HG03571 (cell line): ENCODE measurements at regions not wholly inside any gene's neighbourhood (a gene's known extent, or its start where the extent isn't known, plus 50 kb on each side); places are given as distances from the start of the nearest gene placed in this dataset.
A peak's percentile ranks its signal among the peaks of the same experiment; 100 is the strongest.

Source experiments
- ATAC-seq: cut with Tn5 transposase; IDR thresholded peaks from one replicate; pipeline ENCODE4 v1.9.1; 2021; ENCODE audit not compliant: unreplicated experiment

DNA sequence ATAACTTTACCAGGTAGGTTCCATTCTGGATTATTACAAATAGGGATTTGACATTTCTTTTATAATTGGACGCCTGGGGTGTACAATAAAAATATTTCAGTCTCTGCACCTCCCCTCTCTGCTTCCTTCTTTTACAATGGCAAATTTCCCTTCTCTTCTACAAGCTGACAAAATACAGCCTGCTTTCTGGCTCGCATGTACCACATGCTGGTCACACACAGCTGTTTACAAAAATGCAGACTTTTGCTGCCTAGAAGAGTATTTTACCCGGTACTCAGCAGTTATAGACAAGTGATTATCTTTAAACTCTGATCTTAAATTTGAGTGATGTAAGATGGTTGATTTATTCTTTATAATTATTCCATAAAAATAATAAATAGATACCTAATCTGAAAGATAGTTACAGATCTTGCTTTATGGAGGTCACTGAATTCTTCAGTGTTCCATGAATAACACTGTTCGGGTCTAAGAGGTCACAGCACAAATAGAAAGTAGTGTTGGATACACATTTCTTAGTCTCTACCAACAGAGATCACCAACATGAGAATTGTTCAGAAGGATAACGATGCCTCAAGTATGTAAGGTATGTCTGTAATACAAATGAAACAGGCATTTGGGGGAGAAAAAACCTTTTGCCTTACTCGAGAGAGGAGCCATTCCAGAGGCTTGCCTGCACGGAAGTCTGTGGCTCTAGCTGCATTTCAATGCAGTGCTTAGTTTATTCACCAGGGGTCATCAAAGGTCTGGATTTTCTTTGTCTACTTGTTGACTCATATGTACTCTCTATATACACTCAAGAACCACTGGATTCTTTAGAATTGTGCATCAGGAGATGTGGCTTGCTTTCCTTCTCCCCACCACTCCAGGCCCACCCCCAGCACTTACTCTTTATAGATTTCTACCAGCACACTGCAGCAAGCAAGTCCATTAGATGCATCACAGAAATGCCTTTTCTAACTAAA is 206.6 kb upstream of the RFX3 start:
- ATAC-seq = peak; percentile 81

DNA sequence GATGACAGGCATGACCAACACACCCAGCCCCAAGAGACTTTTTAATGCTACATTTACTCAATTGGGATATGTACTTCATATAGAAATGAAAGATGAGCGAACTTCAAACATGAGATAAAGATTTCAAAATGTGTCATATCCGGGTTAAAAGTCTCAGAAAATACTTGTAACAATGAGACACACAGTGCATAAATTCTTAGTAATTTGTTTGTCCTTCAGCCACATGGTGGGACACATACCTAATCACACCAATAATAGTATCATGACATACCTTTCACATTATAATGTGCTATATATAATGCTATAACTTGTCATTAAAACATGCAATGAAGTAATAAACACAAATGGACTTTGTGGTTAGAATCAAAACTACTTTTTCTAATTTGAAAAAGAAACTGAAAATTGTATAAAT is 204.7 kb upstream of the RFX3 start:
- peak; percentile 48 for ATAC-seq

DNA sequence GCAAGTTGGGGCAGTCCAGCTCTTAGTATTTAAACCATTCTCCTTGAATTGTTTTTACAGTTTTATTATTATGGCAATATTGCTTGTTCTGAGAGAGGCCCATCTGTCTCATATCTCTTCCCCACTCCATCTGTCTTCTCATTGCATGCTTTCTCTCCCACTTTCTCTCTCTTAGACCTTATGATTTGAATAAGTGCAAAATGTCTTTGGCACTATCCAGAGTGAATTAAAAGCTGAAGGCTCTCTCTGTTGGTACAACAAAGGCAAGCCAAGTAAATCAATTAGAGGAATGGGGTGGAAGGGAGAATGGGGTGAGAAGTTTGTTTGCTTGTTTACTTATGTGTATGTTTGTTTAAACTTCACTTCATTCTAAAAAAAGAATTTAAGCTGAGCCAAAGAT is 195.3 kb upstream of the RFX3 start:
- no peak for ATAC-seq

DNA sequence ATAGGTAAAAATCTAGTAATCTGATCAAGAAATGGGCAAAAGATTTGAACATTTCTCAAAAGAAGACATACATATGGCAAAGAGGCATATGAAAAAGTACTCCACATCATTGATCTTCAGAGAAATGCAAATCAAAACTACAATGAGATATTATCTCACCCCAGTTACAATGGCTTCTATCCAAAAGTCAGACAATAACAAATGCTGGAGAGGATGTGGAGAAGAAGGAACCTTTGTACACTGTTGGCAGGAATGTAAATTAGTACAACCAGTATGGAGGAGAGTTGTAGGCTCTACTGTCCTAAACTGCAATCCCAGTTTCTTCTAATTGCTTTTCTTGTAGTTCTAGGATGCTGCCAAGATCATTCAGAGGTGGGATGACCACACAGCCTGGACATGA is 193.5 kb upstream of the RFX3 start:
- no peak for ATAC-seq

DNA sequence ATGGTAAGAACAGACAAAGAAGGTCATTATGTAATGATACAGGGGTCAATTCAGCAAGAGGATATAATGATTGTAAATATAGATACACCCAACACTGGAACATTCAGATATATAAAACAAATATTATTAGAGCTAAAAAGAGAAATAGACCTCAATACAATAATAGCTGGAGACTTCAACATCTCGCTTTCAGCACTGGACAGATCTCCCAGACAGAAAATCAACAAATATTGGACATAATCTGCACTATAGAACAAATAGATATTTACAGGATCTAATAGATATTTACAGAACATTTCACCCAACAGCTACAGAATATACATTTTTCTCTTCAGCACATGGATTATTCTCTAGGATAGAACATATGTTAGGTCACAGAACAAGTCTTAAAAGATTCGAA is 190.6 kb upstream of the RFX3 start:
- ATAC-seq = no peak

DNA sequence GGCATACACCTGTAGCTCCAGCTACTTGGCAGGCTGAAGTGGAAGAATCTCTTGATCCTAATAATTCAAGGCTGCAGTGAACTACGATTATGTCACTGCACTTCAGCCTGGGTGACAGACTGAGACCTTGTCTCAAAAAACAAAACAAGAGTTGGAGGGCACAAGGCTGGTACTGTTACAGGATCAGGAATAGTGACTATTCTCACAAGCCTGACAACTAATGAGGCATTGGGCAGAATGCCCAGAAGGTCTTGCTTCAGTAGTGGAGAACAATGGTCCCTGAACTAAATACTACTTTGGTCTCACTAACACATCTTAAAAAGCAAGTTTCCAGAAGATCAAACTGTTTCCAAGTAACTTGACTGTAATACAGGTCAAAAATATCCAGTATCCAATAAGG is 182.9 kb upstream of the RFX3 start:
- ATAC-seq = no peak

DNA sequence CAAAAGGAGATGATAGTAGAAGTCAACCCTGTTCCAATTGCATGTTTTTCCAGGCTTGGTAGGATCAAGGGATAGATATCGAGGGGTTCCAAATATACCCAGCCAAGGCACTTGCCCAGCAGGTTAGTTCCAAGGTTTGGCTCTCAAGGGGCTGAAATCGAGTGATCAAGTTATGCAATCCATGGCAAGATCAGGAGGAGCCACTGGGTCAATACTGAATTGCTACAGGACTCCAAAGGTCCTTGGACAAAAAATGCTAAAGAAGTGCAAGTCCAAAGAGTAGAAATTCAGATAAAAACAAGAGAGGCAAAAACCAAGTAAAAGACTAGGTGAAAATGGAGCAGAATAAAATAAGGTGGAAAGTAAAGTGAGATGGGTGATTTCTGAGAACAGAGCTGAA is 179.1 kb upstream of the RFX3 start:
- no peak for ATAC-seq

DNA sequence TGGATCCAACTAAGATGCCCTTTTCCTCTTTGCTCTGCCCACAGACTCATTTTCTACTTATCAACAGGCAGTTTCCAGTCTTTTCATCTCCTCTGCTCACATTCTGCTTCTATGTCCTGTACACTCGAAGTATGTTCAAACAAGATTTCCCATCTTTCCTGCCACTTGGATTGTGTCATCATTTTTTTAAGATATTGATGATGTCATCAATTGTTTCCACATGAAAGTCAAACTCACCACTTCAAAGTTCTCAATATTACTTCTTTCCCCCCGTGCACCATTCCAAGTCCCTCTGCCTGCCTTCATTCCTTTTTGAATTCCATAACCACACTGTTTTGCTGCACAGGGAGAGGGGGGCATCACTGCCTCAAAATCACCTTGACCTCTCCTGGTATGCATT is 175.0 kb upstream of the RFX3 start:
- no peak for ATAC-seq

DNA sequence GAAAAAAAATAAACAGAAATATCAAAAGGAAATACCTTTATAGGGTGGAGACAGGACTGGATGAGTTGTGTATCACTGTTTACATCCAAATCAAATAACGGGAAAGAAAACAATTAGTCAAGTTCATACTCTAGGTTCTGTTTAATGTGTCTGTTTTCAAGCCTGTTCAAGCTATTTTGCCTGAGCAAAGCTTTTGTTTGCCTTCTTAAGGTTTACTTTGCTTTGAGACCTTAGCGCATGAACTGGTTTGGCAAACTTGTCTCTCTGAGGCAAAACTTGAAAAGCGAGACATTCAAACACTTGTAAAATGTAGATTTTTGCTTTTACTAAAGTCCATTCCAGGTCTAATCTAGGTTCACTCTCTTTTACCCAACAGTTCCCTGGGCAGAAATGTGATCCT is 174.1 kb upstream of the RFX3 start:
- no peak for ATAC-seq

DNA sequence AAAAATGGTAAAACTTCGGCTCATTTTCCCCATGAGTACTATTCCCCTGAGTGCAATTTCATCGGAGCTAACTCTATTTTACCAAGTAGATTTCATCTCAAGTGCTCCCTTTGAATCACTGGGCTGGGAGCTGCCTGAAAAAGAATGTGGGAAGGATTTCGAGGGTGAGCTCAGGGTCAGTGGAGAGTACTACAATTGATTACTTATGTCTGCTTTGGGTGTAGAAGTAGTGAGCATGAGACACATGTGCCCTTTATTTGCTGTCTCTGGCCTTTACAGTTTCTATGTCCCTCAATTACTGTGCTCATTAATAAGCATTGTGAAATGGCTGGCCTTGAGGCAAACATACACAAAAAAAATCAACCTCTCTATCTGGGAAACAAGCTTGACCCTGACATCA is 172.7 kb upstream of the RFX3 start:
- ATAC-seq = no peak

DNA sequence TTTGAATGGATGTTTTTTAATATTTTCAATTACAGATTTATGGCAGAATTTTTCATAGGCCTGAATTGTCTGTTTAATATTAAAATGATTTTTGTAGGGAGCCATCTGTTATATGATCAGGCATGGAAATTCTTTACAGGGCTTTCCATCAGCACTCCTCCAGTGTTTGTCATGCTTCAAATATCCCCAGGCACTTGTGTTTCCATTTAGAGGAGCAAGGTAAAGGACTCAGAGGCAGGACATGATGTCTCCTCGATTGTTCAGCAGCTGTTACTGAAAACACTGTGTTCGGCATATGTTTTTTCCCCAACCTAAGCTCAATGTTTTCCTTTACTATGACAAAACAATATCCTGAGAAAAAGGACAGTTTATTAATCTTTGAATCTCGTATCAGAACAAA is 172.3 kb upstream of the RFX3 start:
- no peak for ATAC-seq

DNA sequence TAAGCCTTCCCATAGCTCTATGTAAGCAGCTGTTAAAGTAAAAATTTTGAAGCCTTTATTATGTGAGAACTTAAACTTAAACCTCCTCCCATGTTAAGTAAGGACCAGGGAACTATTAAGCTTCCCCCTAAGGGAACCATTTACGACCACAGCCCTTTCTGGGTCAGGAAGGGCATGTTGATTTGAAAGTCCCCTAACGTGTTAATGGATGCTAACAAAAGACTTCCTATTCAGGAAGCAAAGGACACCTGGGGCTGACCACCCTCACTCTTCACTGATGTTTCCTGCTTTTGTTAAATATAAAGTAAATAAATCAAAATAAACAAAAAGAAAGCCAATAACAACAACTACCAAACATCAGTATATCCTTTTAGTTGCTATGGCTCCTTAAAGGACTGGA is 170.6 kb upstream of the RFX3 start:
- no peak for ATAC-seq

DNA sequence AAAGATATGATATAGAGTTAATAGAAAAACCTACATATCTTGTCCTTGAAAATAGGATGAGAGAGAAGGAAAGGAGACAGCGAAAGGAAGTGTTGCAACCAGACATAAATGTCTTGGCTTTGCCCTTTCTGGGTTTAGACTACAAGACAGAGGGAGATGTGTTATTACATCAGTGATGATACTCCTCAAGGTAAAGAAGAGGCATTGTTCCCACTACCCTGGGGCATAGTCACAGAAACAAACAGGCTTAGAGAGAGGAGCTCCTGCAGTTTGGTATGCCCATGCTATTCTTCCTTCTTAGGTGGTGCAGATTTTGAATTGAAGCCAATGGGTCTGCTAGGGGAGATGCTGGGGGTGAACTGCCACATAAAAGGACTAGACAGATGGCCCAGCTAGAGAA is 166.8 kb upstream of the RFX3 start:
- ATAC-seq = no peak

DNA sequence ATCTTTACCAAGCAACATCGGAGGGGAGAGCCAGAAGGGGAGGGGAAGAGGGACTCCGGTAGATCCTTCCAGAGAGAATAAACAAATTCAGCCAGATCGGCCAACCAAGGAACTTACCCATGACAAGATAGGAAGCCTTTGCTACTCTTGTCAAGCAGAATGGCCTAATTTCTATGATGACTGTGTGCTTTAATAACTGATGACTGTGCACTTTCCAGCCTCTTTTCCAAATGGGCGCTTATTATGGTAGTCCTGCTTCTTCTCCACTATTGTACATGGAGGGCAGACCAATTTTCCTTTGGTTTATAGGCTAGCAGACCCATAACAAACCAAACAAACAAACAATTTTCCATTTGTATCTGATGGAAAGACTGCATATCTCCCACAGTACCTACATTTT is 163.8 kb upstream of the RFX3 start:
- ATAC-seq = no peak

DNA sequence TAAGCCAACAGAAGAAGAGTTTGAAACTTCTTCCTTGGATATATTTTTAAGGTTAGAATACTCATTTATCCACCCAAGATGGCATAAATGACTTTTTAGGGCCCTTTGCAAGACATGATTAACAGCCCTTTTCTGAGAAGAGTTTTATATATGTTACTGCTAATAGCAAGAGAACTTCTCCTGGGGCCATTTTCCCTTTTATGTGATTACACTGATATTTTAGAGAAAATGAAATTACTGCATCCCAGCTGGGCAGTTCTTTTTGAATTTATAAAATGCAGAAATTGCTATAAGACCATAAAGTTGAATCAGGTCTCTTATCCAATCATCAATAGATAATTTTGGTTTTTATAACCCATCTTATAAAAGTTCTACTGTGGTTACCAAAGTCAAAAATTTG is 161.3 kb upstream of the RFX3 start:
- no peak for ATAC-seq

DNA sequence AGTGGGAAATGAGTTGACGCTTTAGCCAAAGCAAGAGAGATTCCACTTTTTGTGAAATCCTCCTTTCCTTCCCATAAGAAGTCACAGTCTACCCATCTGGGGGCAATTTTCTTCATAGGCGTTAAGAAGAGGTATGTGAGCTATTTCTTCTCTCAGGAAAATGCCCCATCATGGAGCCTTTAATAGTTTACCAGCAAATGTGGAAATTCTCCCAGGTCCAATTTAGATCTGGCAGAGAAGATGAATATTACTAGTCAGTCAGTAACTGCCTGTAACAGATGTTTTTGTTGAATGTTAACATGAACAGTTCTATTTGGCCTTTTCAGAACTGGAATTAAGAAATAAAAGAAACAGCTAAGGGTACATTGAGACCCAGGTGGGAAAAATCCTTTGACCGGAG is 156.4 kb upstream of the RFX3 start:
- ATAC-seq = no peak

DNA sequence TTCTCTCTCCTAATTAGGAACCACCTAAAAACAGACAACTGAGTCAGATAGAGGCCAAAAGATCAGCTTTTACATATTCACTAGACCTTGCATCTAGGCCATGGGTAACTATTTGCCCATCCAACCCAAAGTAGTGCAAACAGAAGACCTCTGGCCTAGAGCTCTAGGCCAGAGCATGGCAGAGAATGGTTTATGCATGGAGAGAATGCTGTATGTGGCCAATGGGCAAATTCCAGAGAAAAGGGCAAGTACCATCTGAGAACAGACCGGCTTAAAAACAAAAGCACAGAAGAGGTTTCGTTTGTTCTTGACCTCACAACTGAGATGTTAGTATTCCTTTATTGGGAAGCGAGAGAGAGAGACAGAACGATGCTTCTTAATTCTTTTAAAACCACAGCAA is 151.7 kb upstream of the RFX3 start:
- ATAC-seq = no peak

DNA sequence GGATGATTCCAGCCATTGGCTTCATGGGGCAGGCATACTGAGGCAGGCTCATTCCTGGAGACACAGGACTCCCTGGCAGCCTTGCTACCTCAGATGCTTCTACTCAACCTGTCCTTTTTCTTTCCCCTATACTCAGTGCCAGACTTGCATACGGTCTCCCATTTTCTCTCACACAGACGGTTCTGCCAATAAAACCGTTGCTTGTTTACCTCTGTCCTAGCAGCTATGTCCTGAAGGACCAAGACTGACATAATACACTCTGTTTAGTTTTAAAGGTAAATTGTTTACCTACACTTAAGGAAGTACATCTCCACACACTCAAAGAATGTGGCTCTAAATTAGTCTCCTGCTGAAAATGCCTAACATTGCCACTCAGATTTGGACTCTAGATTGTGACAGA is 151.0 kb upstream of the RFX3 start:
- no peak for ATAC-seq

DNA sequence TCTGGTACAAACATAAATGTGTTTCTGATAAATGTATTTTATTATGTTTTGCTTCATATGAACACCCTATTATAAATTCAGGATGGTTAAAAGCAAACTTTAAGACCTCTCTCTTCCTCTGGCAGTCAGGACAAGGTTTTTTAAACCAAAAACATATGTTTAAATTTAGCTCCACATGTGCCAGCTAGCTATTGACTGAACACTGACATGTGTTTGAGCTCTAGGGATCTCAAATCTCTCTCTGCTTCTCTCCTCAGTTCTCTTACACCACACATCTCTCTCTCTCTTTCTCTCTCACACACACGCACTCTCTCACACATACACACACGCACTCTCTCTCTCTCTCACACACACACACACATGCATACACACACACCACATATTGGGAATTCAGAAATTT is 150.1 kb upstream of the RFX3 start:
- no peak for ATAC-seq

DNA sequence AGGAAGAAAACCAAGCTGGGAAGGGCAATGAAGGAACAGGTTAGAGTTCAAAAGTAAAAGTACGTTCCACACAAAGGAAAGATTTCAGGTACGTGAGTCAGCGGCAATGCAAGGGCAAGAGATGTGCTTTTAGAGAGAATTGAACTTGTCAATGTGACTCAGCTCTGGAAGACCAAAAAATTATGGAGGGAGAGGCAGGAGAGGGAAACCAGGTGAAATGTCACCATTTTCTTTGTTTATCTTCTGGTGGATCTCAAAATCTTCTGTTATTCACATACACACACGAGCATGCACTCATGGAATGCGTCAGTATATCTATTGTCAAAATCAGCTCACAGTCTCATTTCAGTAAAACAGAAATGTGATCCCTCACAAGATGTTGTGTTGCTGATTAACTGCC is 148.8 kb upstream of the RFX3 start:
- ATAC-seq = no peak

DNA sequence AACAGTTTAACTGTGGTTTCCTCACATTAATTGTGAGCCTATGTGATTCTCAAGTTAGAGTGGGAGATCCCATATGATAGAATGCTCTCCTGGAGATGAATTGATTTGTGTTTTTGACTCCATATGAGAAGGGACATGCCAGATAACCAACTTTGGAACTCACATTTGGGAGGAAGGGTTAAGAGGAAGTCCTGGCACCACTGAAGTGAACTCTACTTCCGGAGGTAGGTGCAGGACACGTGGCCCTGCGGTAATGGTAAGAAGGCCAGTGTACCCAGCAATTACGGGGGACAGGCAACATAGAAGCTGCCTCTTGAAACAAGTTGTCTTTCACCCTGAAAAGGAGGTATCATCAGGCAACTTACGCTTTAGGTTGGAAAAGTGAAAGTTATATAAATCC is 146.6 kb upstream of the RFX3 start:
- no peak for ATAC-seq

DNA sequence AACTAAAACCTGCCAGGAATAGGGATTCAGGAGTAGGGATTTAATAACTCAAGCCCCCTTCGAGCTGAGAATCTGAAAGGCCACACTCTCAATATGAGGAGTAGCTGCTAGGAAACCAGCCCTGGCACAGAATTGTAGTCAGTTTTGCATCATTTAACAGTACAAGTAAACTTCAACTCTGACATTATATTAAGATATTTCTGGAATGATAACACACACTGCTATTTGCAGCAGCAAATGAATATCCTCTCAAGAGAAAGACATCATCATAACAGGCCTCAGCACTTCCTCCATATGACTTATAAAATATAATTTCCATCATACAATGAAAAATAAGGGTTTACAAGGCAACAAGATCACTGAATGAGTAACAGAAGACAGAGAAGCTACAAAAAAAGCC is 138.2 kb upstream of the RFX3 start:
- no peak for ATAC-seq

DNA sequence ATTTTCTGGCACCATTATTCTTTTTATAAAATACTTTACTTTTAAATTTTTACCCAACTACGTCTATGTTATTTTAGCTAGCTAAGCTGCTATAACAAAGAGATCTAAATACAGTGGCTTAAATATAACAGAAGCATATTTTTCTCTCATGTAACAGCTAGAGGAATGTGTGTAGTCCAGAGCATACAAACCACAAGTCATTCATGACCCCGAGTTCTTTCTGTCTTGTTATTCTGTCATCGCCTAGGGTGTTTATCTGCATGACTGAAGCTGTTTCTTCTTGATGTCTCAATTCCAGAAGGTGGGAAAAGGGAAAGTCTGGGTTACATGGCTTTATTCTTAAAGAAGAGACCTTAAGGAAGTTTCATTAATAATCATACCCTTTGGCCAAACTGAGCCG is 136.9 kb upstream of the RFX3 start:
- no peak for ATAC-seq
